Neuron (in vitro differentiated cells): ENCODE measurements at regions not wholly inside any gene's neighbourhood (a gene's known extent, or its start where the extent isn't known, plus 50 kb on each side); places are given as distances from the start of the nearest gene placed in this dataset.

Source experiments
- H2AFZ ChIP-seq: one replicate; pipeline ENCODE4 v1.6.1; 2013; ENCODE audit warnings: low read depth, mild to moderate bottlenecking, inconsistent platforms, low read length, moderate library complexity
- H3K27me3 ChIP-seq: one replicate; pipeline ENCODE4 v1.6.1; 2013; ENCODE audit warnings: low read length; ENCODE audit not compliant: insufficient read depth
- H3K36me3 ChIP-seq: one replicate; pipeline ENCODE4 v1.6.1; 2013; ENCODE audit warnings: low read length; ENCODE audit not compliant: insufficient read depth
- H3K4me1 ChIP-seq: one replicate; pipeline ENCODE4 v1.6.1; 2013; ENCODE audit warnings: low read length; ENCODE audit not compliant: insufficient read depth
- H3K4me3 ChIP-seq: 2 replicates; pipeline ENCODE4 v1.5.1; 2013; ENCODE audit warnings: mild to moderate bottlenecking, low read length, moderate library complexity
- H3K9me3 ChIP-seq: one replicate; pipeline ENCODE4 v1.6.1; 2013; ENCODE audit warnings: low read length

DNA sequence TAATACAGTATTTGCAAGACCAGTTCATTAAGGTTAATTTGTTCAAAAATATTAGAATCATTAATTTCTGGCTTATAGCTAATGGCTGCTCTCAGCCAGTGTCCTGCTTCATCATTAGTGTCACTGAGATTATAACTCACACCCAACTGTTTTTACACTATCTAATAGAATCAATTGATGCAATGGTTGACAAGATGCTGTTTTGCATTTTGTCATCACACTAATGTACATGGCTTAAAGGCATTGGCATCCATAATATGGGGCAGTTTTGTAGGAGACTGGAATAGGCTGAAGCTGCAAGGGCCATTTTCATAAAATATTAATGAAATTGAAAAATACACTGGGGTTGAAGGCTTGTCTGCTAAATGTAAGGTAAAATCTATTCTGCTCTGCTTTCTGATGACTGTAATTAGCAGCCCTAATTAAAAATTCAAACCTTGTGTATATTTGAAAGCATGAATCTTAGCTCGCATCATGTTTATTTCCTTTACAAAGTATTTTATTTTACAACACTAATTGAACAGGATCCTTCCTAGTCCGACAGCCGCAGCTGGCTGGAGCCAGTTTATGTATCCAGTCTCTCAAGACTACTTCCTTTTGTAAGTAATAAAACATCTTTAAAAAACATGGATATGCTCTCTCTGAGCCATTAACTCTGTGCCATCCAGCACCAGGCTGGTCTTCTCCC is 296.7 kb downstream of the POU4F1 start:
- Histone ChIP-seq H2AFZ (no peak overlapping the region), H3K4me1 (no peaks in the 10 kb centered on the region), H3K4me3 (no peak overlapping the region), H3K27me3 (peaks cover 3% of the 10 kb centered on the region), H3K9me3 (no peaks in the 10 kb centered on the region), H3K36me3 (no peaks in the 10 kb centered on the region)

DNA sequence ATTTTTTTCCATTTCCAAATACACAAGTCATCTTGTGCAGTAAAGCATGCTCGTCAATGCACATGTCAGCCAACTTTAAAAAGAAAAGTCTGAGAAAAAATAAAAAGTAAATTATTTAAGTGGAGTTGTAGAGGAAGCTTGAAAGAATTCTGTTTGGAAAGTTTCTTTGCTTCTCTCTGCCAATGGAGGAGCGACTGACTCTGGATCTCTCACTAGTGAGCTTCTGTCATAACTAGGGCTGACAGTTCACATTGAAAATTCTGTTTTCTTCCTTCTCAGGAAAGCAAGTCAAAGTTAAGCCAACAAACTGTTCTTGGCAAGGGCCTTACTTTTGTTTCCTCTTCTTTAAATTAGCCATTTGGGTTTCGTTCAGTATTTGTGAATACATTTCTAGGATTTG is 298.2 kb downstream of the POU4F1 start:
- Histone ChIP-seq H3K36me3 (no peaks in the 10 kb centered on the region), H2AFZ (no peak overlapping the region), H3K9me3 (no peaks in the 10 kb centered on the region), H3K27me3 (peaks cover 3% of the 10 kb centered on the region), H3K4me3 (no peak overlapping the region), H3K4me1 (no peaks in the 10 kb centered on the region)

DNA sequence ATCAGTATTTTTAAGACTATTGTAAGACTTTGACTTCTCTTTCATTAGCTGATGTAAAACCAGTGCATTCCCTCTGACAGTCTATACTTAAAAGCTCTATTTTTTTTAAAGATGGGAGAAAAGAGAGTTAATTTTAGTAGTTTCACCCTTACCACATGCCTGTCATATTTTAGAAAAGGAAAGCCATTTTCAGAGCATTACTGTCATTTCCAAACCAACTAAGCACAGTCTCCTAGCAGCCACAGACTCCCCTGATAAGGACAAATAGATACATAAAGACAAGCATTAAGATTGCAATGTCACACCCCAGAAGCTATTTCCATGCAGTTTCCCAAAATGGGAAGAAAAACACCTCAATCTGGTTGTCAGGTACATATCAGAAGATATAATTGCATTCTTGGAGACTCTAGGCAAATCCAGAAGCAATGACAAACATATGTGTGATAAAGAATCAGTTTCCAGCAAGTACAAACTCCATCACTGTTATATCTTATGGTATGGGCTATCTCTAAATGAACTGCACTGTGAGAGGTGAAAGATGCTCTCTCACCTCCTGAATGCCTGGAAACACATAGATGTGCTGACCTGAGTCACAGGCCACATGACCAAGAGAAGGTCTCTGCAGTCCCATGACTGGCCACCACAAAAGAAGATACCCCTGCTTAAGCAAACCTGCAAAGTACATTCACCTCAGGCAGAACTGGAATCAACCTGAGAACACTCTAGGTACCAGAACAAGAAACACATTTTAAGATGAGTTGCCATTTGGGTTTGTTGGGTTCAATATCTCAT is 303.3 kb downstream of the POU4F1 start:
- Histone ChIP-seq H3K4me1 (no peaks in the 10 kb centered on the region), H3K27me3 (no peaks in the 10 kb centered on the region), H3K4me3 (no peak overlapping the region), H2AFZ (no peak overlapping the region), H3K36me3 (no peaks in the 10 kb centered on the region), H3K9me3 (no peaks in the 10 kb centered on the region)

DNA sequence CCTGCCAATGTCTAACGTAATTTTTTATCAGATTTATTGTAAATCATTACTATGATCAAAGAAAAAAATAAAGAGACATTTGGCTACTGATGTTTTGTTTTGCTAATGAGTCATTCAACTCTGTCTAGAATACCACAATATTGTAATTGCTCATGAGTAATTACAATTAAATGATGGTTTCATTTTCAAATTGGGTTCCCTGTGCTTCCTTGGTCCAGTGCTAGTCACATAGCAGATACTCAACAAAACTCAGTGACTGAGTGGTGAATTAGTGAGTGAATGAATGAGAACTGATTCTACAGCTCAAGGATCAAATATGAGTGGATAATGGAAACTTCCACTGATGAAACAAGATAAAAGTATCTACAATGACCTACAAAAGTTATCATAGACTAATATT is 304.7 kb downstream of the POU4F1 start:
- Histone ChIP-seq H3K4me3 (no peak overlapping the region), H3K4me1 (peaks cover 5% of the 10 kb centered on the region), H3K9me3 (no peaks in the 10 kb centered on the region), H2AFZ (no peak overlapping the region), H3K36me3 (no peaks in the 10 kb centered on the region), H3K27me3 (no peaks in the 10 kb centered on the region)

DNA sequence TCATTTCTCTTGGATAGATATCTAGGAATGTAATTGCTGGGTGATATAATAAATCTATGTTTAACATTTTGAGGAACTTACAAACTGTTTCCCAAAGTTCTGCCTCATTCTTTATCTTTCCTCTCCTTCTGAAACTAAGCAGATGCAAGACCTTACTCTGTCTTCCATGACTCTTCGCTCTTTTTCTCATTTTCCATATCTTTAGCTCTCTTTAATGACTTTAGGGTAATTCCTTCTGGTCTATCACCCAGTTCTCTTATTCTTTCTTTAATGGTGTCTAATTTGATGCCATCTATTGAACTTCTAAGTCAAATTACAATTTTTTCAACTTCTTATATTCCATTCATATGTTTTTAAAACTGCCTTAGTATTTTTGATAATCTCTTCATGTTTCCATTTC is 316.6 kb downstream of the POU4F1 start:
- H2AFZ ChIP-seq = no peak overlapping the region
- no peaks in the 10 kb centered on the region for H3K4me1 ChIP-seq
- H3K4me3 ChIP-seq = no peak overlapping the region
- H3K27me3 ChIP-seq = no peaks in the 10 kb centered on the region
- H3K36me3 ChIP-seq = no peaks in the 10 kb centered on the region
- H3K9me3 ChIP-seq = peaks cover 8% of the 10 kb centered on the region

DNA sequence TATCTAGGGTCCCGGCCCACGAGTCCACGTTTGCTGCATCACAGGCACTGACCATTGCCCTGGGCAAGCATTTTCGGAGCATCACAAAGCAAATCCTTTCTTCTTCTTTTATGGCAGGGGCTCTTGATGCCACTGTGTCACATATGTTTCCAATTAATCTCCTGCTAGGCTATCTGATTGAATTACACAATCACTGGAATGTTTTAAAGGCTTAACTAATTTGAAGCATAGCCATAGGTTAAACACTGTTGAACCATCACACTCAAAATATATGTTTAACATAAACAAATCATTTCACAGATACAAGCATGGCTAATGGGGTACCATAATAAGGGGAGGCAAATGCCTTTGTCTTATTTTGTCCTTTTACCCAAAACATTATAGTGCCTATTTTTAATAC is 338.3 kb downstream of the POU4F1 start:
- Histone ChIP-seq H3K36me3 (no peaks in the 10 kb centered on the region), H3K9me3 (no peaks in the 10 kb centered on the region), H3K4me3 (no peak overlapping the region), H2AFZ (no peak overlapping the region), H3K27me3 (no peaks in the 10 kb centered on the region), H3K4me1 (no peaks in the 10 kb centered on the region)

DNA sequence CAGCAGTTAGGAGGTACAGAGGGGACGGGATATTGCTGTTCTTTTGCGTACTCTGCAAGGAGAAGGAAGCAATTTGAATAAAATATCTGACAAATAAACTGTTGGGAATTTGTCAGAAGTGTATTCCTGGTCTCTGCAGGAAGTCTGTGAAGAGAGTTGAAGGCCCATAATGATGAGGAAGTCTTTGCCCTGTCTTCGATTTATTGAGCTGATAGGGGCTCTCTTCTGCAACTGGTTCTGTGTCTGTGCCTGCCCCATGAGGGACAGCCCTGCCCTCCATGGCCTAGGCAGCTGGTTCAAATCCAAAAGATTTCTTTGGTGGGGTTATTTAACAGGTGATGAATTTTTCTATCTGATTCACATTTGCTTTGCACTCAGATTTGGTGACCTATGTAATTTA is 339.7 kb upstream of the EDNRB start:
- Histone ChIP-seq H3K27me3 (no peaks in the 10 kb centered on the region), H3K9me3 (no peaks in the 10 kb centered on the region), H3K4me3 (no peak overlapping the region), H3K36me3 (no peaks in the 10 kb centered on the region), H2AFZ (no peak overlapping the region), H3K4me1 (no peaks in the 10 kb centered on the region)

DNA sequence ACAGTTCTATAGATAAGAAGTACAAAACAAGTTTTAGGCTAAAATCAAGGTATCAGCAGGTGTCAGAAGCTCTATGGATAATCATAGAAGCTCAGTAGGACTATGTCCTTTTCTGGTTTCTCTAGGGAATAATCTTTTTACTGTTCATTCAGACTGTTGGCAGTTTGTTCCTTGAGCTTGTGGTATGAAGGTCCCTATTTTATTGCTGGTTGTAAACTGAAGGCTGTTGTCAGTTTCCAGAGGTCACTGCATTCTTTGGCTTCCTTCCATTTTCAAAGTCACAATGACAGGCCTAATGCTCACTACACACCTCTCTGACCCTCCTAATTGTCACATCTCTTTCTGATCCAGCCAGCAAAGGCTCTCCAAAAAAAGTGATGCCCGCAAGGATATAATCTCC is 337.9 kb upstream of the EDNRB start:
- H2AFZ ChIP-seq = no peak overlapping the region
- H3K9me3 ChIP-seq = no peaks in the 10 kb centered on the region
- no peaks in the 10 kb centered on the region for H3K27me3 ChIP-seq
- H3K4me1 ChIP-seq = no peaks in the 10 kb centered on the region
- H3K4me3 ChIP-seq = no peak overlapping the region
- H3K36me3 ChIP-seq = no peaks in the 10 kb centered on the region

DNA sequence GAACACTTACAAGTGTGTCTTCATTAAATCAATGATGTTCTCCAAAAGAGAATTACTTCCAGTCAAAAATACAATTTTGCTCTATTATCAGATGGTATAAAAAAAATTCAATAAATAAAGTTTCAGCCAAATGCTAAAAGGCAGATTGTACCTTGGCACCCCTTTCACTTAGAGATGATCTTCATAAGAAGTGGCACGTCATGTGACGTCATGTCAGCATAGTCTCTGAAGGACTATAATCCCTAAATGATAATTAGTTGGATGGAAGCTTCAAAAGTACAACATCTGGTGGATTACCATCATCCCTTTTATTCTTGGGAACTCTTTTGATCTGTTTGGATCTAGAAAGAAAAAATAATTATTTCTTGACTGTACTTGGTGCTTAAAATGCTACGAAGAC is 335.5 kb upstream of the EDNRB start:
- Histone ChIP-seq H3K36me3 (no peaks in the 10 kb centered on the region), H2AFZ (no peak overlapping the region), H3K27me3 (no peaks in the 10 kb centered on the region), H3K9me3 (no peaks in the 10 kb centered on the region), H3K4me3 (no peak overlapping the region), H3K4me1 (no peaks in the 10 kb centered on the region)

DNA sequence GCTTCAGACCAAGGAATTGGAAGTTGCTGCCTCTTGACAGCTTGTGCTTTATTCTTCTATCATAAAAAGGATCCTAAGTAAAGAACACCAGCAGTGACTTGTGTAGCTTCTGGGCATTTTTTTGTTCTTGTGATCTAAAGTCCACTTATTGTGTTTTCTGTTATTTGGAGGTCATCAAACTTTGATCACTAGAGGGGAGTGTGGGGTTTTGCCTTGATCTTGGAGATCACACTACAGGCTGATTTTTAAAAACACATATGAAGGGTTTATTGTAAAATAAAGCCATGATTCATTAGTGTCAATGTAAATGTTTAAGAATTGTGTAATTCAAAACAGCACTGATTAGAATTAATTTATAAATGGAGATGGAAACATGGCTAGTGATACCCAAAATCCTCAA is 328.7 kb upstream of the EDNRB start:
- Histone ChIP-seq H3K36me3 (no peaks in the 10 kb centered on the region), H3K27me3 (no peaks in the 10 kb centered on the region), H2AFZ (no peak overlapping the region), H3K4me3 (no peak overlapping the region), H3K4me1 (no peaks in the 10 kb centered on the region), H3K9me3 (no peaks in the 10 kb centered on the region)

DNA sequence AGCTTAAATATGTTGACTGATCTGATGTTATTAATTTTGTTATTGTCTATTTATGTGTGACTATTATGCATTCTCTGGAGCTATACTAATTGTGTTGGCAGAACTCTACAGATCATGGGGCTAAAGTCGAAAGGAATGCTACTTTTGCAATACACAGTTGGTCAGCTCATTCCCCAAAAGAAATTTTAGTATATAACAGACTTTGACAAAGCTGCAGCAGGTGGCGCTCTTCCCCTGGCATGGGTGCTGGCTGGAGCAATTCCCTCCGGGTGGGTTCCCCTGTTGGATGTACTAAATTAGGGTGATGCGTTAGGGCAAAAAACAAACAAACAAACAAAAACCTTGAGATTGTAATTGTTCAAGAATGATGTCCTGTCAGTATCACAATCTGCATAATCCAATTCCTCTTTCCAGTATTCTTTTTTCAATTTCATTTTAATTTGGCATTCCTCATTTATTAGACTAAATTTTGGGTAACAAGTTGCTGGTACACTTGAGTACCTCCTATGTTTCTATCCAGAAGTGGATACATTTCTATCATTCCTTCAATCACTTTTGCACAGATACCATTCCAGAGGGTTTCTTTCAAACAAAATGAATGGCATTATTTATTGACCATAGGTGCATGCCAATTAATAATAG is 322.8 kb upstream of the EDNRB start:
- H2AFZ ChIP-seq = no peak overlapping the region
- H3K4me1 ChIP-seq = peaks cover 23% of the 10 kb centered on the region
- no peaks in the 10 kb centered on the region for H3K9me3 ChIP-seq
- H3K27me3 ChIP-seq = no peaks in the 10 kb centered on the region
- H3K36me3 ChIP-seq = no peaks in the 10 kb centered on the region
- H3K4me3 ChIP-seq = no peak overlapping the region

DNA sequence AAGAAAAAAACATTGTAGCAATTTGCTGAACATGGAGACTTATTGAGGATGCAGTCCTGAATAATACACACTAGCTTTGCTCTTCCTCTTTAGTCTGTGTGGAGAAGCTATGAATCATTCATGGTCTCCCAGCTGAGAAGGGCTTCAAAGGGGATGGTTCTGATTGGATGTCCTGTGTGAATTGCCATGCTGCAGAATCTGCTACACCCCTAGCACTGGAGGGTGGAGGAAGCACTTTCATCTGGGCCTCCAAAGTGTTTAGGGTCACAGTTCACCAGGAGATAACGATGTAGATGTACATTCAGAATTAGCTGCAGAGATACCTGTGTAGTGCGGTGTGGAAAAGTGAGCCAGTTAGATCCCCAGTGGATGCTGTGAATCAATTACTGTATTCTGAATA is 321.1 kb upstream of the EDNRB start:
- Histone ChIP-seq H3K27me3 (no peaks in the 10 kb centered on the region), H3K4me1 (peaks cover 23% of the 10 kb centered on the region), H2AFZ (no peak overlapping the region), H3K4me3 (peak overlapping the region; percentile 14), H3K36me3 (no peaks in the 10 kb centered on the region), H3K9me3 (no peaks in the 10 kb centered on the region)

DNA sequence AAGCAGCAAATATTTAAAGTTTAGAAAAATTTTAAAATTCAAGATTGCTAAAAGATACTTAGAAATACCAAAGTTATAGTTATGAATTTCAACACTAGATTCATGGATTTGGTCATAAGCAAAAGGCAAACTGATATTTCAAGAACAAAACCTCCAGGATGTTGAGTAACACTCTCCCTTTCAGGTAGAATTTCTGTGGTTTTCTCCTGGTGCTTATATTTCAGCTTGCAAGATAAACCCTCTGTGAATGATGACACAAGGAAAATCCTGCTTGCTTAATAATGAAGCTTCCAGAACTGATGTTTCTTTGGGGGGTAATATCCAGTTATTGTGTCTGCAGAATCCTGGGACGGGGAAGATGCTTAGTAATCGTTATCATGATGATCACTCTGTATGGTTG is 320.3 kb upstream of the EDNRB start:
- H3K36me3 ChIP-seq = no peaks in the 10 kb centered on the region
- H3K27me3 ChIP-seq = no peaks in the 10 kb centered on the region
- no peak overlapping the region for H3K4me3 ChIP-seq
- H2AFZ ChIP-seq = no peak overlapping the region
- no peaks in the 10 kb centered on the region for H3K9me3 ChIP-seq
- H3K4me1 ChIP-seq = peaks cover 23% of the 10 kb centered on the region
